ENCODE measurements at regions not wholly inside any gene's neighbourhood (a gene's known extent, or its start where the extent isn't known, plus 50 kb on each side); places are given as distances from the start of the nearest gene placed in this dataset.

GRCh38 chr13:109697936-109698335 lies 88.4 kb downstream of the IRS2 start:
- no peak overlapping the region for H3K9ac ChIP-seq (ENCODE audit: low read depth, low read length)
- H2AFZ ChIP-seq (ENCODE audit: low read depth, low read length): no peak overlapping the region
- H3K4me1 ChIP-seq (ENCODE audit: insufficient read depth, low read length): peaks cover 41% of the 10 kb centered on the region
- DNase-seq: no peak
- H3K27ac ChIP-seq (ENCODE audit: low read length): peak overlapping the region; percentile 25; the same call in 1 of the 2 replicates
- H3K79me2 ChIP-seq (ENCODE audit: insufficient read depth, low read length): peaks cover 78% of the 10 kb centered on the region
- no peak for ATAC-seq (ENCODE audit: insufficient read depth, low read depth)
- no peaks in the 10 kb centered on the region for H3K9me3 ChIP-seq (ENCODE audit: insufficient read depth, low read length, severe bottlenecking)
- H3K4me2 ChIP-seq (ENCODE audit: insufficient read depth, low read length): no peak overlapping the region
- TF ChIP-seq CTCF (IDR thresholded peaks at IDR 0.05; ENCODE audit: borderline replicate concordance, extremely low read depth, low read length, poor library complexity, severe bottlenecking) (no peak), EZH2 (IDR thresholded peaks at IDR 0.05; ENCODE audit: borderline replicate concordance, low read depth, low read length, severe bottlenecking) (no peak)
- H4K20me1 ChIP-seq (ENCODE audit: insufficient read depth, low read length): peaks cover 18% of the 10 kb centered on the region
- peaks cover 36% of the 10 kb centered on the region for H3K36me3 ChIP-seq (ENCODE audit: insufficient read depth, low read length)
- no peak overlapping the region for H3K4me3 ChIP-seq (ENCODE audit: low read depth in 1 of 2, low read length in 2 of 2)
- no peaks in the 10 kb centered on the region for H3K27me3 ChIP-seq (ENCODE audit: insufficient read depth, low read length, poor library complexity)

GRCh38 chr13:109695402-109696190 lies 90.8 kb downstream of the IRS2 start:
- H4K20me1 ChIP-seq (ENCODE audit: insufficient read depth, low read length): peaks cover 23% of the 10 kb centered on the region
- peaks cover 55% of the 10 kb centered on the region for H3K36me3 ChIP-seq (ENCODE audit: insufficient read depth, low read length)
- H3K27ac ChIP-seq (ENCODE audit: low read length): peak overlapping the region; percentile 37; the same call in 1 of the 2 replicates
- no peak overlapping the region for H2AFZ ChIP-seq (ENCODE audit: low read depth, low read length)
- H3K79me2 ChIP-seq (ENCODE audit: insufficient read depth, low read length): peaks cover 78% of the 10 kb centered on the region
- no peak for TF ChIP-seq CTCF (IDR thresholded peaks at IDR 0.05; ENCODE audit: borderline replicate concordance, extremely low read depth, low read length, poor library complexity, severe bottlenecking)
- no peak for TF ChIP-seq EZH2 (IDR thresholded peaks at IDR 0.05; ENCODE audit: borderline replicate concordance, low read depth, low read length, severe bottlenecking)
- ATAC-seq (ENCODE audit: insufficient read depth, low read depth): no peak
- H3K9ac ChIP-seq (ENCODE audit: low read depth, low read length): no peak overlapping the region
- no peaks in the 10 kb centered on the region for H3K9me3 ChIP-seq (ENCODE audit: insufficient read depth, low read length, severe bottlenecking)
- H3K4me2 ChIP-seq (ENCODE audit: insufficient read depth, low read length): no peak overlapping the region
- peaks cover 23% of the 10 kb centered on the region for H3K4me1 ChIP-seq (ENCODE audit: insufficient read depth, low read length)
- DNase-seq: no peak
- no peak overlapping the region for H3K4me3 ChIP-seq (ENCODE audit: low read depth in 1 of 2, low read length in 2 of 2)
- H3K27me3 ChIP-seq (ENCODE audit: insufficient read depth, low read length, poor library complexity): no peaks in the 10 kb centered on the region

- Histone ChIP-seq H3K27me3 (ENCODE audit: insufficient read depth, low read length, poor library complexity) (no peaks in the 10 kb centered on the region), H3K27ac (ENCODE audit: low read length) (peak overlapping the region; percentile 37; the same call in 1 of the 2 replicates), H3K9me3 (ENCODE audit: insufficient read depth, low read length, severe bottlenecking) (no peaks in the 10 kb centered on the region), H3K4me1 (ENCODE audit: insufficient read depth, low read length) (peaks cover 17% of the 10 kb centered on the region), H3K79me2 (ENCODE audit: insufficient read depth, low read length) (peaks cover 82% of the 10 kb centered on the region), H3K4me2 (ENCODE audit: insufficient read depth, low read length) (no peak overlapping the region), H3K9ac (ENCODE audit: low read depth, low read length) (no peak overlapping the region), H4K20me1 (ENCODE audit: insufficient read depth, low read length) (peaks cover 23% of the 10 kb centered on the region), H3K36me3 (ENCODE audit: insufficient read depth, low read length) (peaks cover 55% of the 10 kb centered on the region), H3K4me3 (ENCODE audit: low read depth in 1 of 2, low read length in 2 of 2) (no peak overlapping the region), H2AFZ (ENCODE audit: low read depth, low read length) (no peak overlapping the region)
- TF ChIP-seq EZH2 (IDR thresholded peaks at IDR 0.05; ENCODE audit: borderline replicate concordance, low read depth, low read length, severe bottlenecking) (no peak), CTCF (IDR thresholded peaks at IDR 0.05; ENCODE audit: borderline replicate concordance, extremely low read depth, low read length, poor library complexity, severe bottlenecking) (no peak)
- peak; percentile 39; the same call in 1 of the 3 replicates for ATAC-seq (ENCODE audit: insufficient read depth, low read depth)
- DNase-seq: no peak
These were observed 91.4 kb downstream of the IRS2 start for GRCh38 chr13:109694972-109695371.

All from DND-41 (cell line).